ENCODE measurements at regions not wholly inside any gene's neighbourhood (a gene's known extent, or its start where the extent isn't known, plus 50 kb on each side); places are given as distances from the start of the nearest gene placed in this dataset.

DNA sequence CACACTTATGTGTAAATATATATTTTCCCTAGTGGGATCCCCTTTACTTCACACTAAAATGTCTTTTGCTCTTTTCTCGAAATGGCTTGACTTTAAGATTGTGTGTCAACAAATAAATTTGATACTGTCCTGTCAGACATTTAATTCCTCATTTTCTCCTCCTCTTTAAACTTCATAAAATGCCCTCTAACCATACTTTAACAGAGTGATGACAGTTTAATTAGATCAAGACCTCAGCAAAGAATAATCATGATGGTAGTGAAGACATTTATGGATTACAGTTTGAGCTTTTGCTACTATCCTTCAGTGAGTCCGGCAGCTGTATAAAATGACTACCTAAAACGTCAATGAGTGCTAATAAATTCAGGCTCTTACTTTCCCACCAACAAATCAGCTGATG, 113.1 kb upstream of the ADGRL3 start:
- no peak for FAIRE-seq
- 31% methylated on average over 3 of the region's 3 CpGs for WGBS (ENCODE audit: insufficient coverage, insufficient replicate concordance, low lambda C conversion rate, missing lambda C conversion rate)

More for the DNA sequence above, 113.1 kb upstream of the ADGRL3 start:
- ATAC-seq (no peak), DNase-seq (ENCODE audit: low read depth, low spot score) (no peak)
- no peak overlapping the region for H2AFZ ChIP-seq (ENCODE audit: control insufficient read depth, low read depth, low read length)
- no peaks in the 10 kb centered on the region for H3K79me2 ChIP-seq (ENCODE audit: control insufficient read depth, insufficient read depth, low read length)
- H3K9ac ChIP-seq (ENCODE audit: control insufficient read depth, insufficient read depth, low read length) = no peak overlapping the region
- TF ChIP-seq, protein P1, sequence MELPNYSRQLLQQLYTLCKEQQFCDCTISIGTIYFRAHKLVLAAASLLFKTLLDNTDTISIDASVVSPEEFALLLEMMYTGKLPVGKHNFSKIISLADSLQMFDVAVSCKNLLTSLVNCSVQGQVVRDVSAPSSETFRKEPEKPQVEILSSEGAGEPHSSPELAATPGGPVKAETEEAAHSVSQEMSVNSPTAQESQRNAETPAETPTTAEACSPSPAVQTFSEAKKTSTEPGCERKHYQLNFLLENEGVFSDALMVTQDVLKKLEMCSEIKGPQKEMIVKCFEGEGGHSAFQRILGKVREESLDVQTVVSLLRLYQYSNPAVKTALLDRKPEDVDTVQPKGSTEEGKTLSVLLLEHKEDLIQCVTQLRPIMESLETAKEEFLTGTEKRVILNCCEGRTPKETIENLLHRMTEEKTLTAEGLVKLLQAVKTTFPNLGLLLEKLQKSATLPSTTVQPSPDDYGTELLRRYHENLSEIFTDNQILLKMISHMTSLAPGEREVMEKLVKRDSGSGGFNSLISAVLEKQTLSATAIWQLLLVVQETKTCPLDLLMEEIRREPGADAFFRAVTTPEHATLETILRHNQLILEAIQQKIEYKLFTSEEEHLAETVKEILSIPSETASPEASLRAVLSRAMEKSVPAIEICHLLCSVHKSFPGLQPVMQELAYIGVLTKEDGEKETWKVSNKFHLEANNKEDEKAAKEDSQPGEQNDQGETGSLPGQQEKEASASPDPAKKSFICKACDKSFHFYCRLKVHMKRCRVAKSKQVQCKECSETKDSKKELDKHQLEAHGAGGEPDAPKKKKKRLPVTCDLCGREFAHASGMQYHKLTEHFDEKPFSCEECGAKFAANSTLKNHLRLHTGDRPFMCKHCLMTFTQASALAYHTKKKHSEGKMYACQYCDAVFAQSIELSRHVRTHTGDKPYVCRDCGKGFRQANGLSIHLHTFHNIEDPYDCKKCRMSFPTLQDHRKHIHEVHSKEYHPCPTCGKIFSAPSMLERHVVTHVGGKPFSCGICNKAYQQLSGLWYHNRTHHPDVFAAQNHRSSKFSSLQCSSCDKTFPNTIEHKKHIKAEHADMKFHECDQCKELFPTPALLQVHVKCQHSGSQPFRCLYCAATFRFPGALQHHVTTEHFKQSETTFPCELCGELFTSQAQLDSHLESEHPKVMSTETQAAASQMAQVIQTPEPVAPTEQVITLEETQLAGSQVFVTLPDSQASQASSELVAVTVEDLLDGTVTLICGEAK (IDR thresholded peaks at IDR 0.05; ENCODE audit: borderline replicate concordance) = no peak
- TF ChIP-seq, protein P2, sequence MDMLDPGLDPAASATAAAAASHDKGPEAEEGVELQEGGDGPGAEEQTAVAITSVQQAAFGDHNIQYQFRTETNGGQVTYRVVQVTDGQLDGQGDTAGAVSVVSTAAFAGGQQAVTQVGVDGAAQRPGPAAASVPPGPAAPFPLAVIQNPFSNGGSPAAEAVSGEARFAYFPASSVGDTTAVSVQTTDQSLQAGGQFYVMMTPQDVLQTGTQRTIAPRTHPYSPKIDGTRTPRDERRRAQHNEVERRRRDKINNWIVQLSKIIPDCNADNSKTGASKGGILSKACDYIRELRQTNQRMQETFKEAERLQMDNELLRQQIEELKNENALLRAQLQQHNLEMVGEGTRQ (IDR thresholded peaks at IDR 0.05; ENCODE audit: borderline replicate concordance, low read depth, low read length) = no peak
- TF ChIP-seq KLF5 (IDR thresholded peaks at IDR 0.05; ENCODE audit: partially characterized antibody) (no peak), SREBF2 (IDR thresholded peaks at IDR 0.05; ENCODE audit: low read length) (no peak), NFYB (IDR thresholded peaks at IDR 0.05; ENCODE audit: insufficient read depth, low read depth, low read length) (no peak)
- TF ChIP-seq, protein P3, sequence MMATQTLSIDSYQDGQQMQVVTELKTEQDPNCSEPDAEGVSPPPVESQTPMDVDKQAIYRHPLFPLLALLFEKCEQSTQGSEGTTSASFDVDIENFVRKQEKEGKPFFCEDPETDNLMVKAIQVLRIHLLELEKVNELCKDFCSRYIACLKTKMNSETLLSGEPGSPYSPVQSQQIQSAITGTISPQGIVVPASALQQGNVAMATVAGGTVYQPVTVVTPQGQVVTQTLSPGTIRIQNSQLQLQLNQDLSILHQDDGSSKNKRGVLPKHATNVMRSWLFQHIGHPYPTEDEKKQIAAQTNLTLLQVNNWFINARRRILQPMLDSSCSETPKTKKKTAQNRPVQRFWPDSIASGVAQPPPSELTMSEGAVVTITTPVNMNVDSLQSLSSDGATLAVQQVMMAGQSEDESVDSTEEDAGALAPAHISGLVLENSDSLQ (IDR thresholded peaks at IDR 0.05) = no peak
- no peak overlapping the region for H3K4me2 ChIP-seq (ENCODE audit: control insufficient read depth, insufficient read depth)
- ChIA-PET CTCF (interaction anchor here (1.5 kb wide), 1 partner anchor 10 kb away, joined by 3 read pairs; no protein-coding TSS in a partner anchor), RAD21 (ENCODE audit: unreplicated experiment) (no interaction called here), SMC1A (ENCODE audit: uncharacterized antibody, unreplicated experiment) (interaction anchor here (0.5 kb wide), 1 partner anchor 1260 kb away, joined by 3 read pairs; no protein-coding TSS in a partner anchor), POLR2A (no interaction called here)
- no peaks in the 10 kb centered on the region for H3K4me1 ChIP-seq (ENCODE audit: control insufficient read depth, insufficient read depth, low read length)
- H4K20me1 ChIP-seq (ENCODE audit: control insufficient read depth, insufficient read depth) = no peaks in the 10 kb centered on the region
- H3K36me3 ChIP-seq (ENCODE audit: control insufficient read depth in 2 of 2, insufficient read depth in 2 of 2, low read length in 1 of 2) = no peaks in the 10 kb centered on the region
- in situ Hi-C loops (cut with MboI) = no loop called here
- intact Hi-C loops (cut with micrococcal nuclease; ENCODE audit: unreplicated experiment) = no loop called here
- no TSS peak for BruUV-seq (replicated peaks)
- no peak overlapping the region for H3K4me3 ChIP-seq
- H3K9me3 ChIP-seq (replicated peaks; ENCODE audit: control insufficient read depth, insufficient read depth, low read length) = no peaks in the 10 kb centered on the region
- H3K27ac ChIP-seq (ENCODE audit: control insufficient read depth, insufficient read depth) = no peak overlapping the region
- H3K27me3 ChIP-seq (replicated peaks in 1 of 2; ENCODE audit: control insufficient read depth in 2 of 2, insufficient read depth in 2 of 2, low read length in 1 of 2) = no peaks in the 10 kb centered on the region

Measured in GM12878 (cell line).